HepG2 (cell line): ENCODE measurements at regions not wholly inside any gene's neighbourhood (a gene's known extent, or its start where the extent isn't known, plus 50 kb on each side); places are given as distances from the start of the nearest gene placed in this dataset.

Experiments used
- ATAC-seq: fragments of 200-7000 bp; cut with Tn5 transposase; 3 replicates; pipeline ENCODE4 v1.9.1; 2020; ENCODE audit warnings: mild to moderate bottlenecking, moderate library complexity
- BruUV-seq: library from RNA; stranded (reverse); fragments of 400-500 nt; replicated peaks from 2 replicates; lab custom pipeline; 2021; lab: Mats Ljungman, UMichigan
- CTCF ChIA-PET: fragments of 300-600 bp; formaldehyde crosslinking; extraction: SDS; loops from one replicate; lab custom pipeline; 2021; ENCODE audit warnings: low total read pairs, inconsistent platforms, low intra/inter-chr PET ratio; lab: Yijun Ruan, JAX
- POLR2A ChIA-PET: fragments of 350-600 bp; sonication (Branson Sonifier 250); formaldehyde crosslinking; loops from one replicate; lab custom pipeline; 2020; ENCODE audit warnings: antibody characterized with exemption, inconsistent platforms; lab: Yijun Ruan, JAX
- DNase-seq: peaks from one replicate; pipeline ENCODE4 v3.0.0-alpha.2; 2015; ENCODE audit warnings: low spot score
- FAIRE-seq: peaks from 3 replicates; lab custom pipeline; 2011; peaks lifted over from hg19 to GRCh38; lab: Jason Lieb, UNC
- H2AFZ ChIP-seq: one replicate; pipeline ENCODE4 v1.6.1; 2011; ENCODE audit warnings: low read length, inconsistent platforms
- H3K27ac ChIP-seq: fragments of 300-600 bp; 3 replicates; pipeline ENCODE4 v1.8.0; 2011; ENCODE audit warnings: mixed run types, mild to moderate bottlenecking, mixed read lengths, low read length, inconsistent platforms; ENCODE audit not compliant: insufficient read depth; ENCODE audit errors: extremely low read length
- H3K27me3 ChIP-seq, 2 experiments: fragments of 200-600 bp in 1 of 2; 2 replicates in 1 of 2; 3 replicates in 1 of 2; pipeline versions ENCODE4 v1.6.0 to v1.8.0; 2011; ENCODE audit warnings: low read length in 2 of 2, mild to moderate bottlenecking in 2 of 2, moderate library complexity in 2 of 2, inconsistent platforms in 1 of 2; ENCODE audit not compliant: insufficient read depth in 2 of 2, control insufficient read depth in 1 of 2
- H3K36me3 ChIP-seq, 2 experiments: fragments of 200-600 bp in 1 of 2; replicated peaks in 1 of 2; 2 replicates in 1 of 2; 3 replicates in 1 of 2; pipeline versions ENCODE4 v1.5.1 to v1.8.0; 2011; ENCODE audit warnings: low read length in 2 of 2, inconsistent platforms in 1 of 2; ENCODE audit not compliant: insufficient read depth in 2 of 2, control insufficient read depth in 1 of 2
- H3K4me1 ChIP-seq: 2 replicates; pipeline ENCODE4 v1.5.1; 2012; ENCODE audit warnings: low read length, inconsistent platforms; ENCODE audit not compliant: insufficient read depth
- H3K4me2 ChIP-seq: 2 replicates; pipeline ENCODE4 v1.6.0; 2011; ENCODE audit warnings: low read depth, low read length, inconsistent platforms
- H3K4me3 ChIP-seq, 3 experiments: fragments of 200-600 bp in 1 of 3; sonication (generic), shearing (Covaris generic) in 1 of 3; replicated peaks in 1 of 3; 2 replicates each; pipeline ENCODE4 v1.5.1; 2011 to 2016; ENCODE audit warnings: low read length in 3 of 3, inconsistent platforms in 2 of 3, low read depth in 2 of 3, mild to moderate bottlenecking in 2 of 3, control low read depth in 1 of 3, mixed read lengths in 1 of 3; ENCODE audit not compliant: insufficient read depth in 1 of 3
- H3K79me2 ChIP-seq: one replicate; pipeline ENCODE4 v1.6.1; 2011; ENCODE audit warnings: low read length, inconsistent platforms; ENCODE audit not compliant: insufficient read depth
- H3K9ac ChIP-seq: 2 replicates; pipeline ENCODE4 v1.6.0; 2011; ENCODE audit warnings: mild to moderate bottlenecking, low read depth, low read length, inconsistent platforms; ENCODE audit not compliant: insufficient read depth
- H3K9me3 ChIP-seq: 2 replicates; pipeline ENCODE4 v1.5.1; 2012; ENCODE audit warnings: mild to moderate bottlenecking, low read length
- H4K20me1 ChIP-seq: 2 replicates; pipeline ENCODE4 v1.6.0; 2011; ENCODE audit warnings: inconsistent platforms, mild to moderate bottlenecking, low read length, moderate library complexity; ENCODE audit not compliant: insufficient read depth
- KIAA2018 ChIP-seq: sonication (generic); formaldehyde crosslinking; IDR thresholded peaks from 2 replicates; pipeline ENCODE4 v1.5.0; 2020; ENCODE audit warnings: mild to moderate bottlenecking, missing genetic modification reagents, borderline replicate concordance
- SRF ChIP-seq: IDR thresholded peaks from 2 replicates; pipeline ENCODE4 v1.6.1; 2011; ENCODE audit warnings: mild to moderate bottlenecking, low read depth, low read length, moderate library complexity
- ZNF441 ChIP-seq: sonication (generic); formaldehyde crosslinking; IDR thresholded peaks from 2 replicates; pipeline ENCODE4 v1.7.0; 2021; ENCODE audit warnings: missing genetic modification reagents, borderline replicate concordance
- WGBS: methylation state at CpG from one replicate; pipeline ENCODE4 v1.1.6; 2017; ENCODE audit warnings: low lambda C conversion rate; 5-methylcytosine and 5-hydroxymethylcytosine counted together
- in situ Hi-C: cut with HindIII; loops from 2 replicates; pipeline ENCODE4 v1.10.0; 2017; ENCODE audit warnings: low pct_unique_long_range_greater_than_20kb; ENCODE audit not compliant: extremely low pct_ligation_motif_present
- intact Hi-C: fragments of 100-400 bp; cut with micrococcal nuclease; formaldehyde crosslinking; loops from one replicate; pipeline ENCODE4 v1.10.0; 2022; ENCODE audit not compliant: unreplicated experiment
- TF ChIP-seq, protein P1 (sequence below): sonication (generic); formaldehyde crosslinking; IDR thresholded peaks from 2 replicates; pipeline ENCODE4 v1.5.0; 2020; ENCODE audit warnings: missing genetic modification reagents

GRCh38 chr2:37573451-37574388 lies 97.7 kb downstream of the CDC42EP3 start:
- Histone ChIP-seq H3K9ac (no peak overlapping the region), H3K27ac (no peak overlapping the region), H3K79me2 (no peaks in the 10 kb centered on the region), H3K36me3 (no peaks in the 10 kb centered on the region), H4K20me1 (no peaks in the 10 kb centered on the region), H3K4me3 (no peak overlapping the region), H3K9me3 (no peaks in the 10 kb centered on the region), H3K27me3 (no peaks in the 10 kb centered on the region), H2AFZ (no peak overlapping the region), H3K4me2 (no peak overlapping the region), H3K4me1 (no peaks in the 10 kb centered on the region)
- intact Hi-C loops: no loop called here
- FAIRE-seq (no peak), ATAC-seq (no peak), DNase-seq (no peak)
- 0 out of 2 replicates have a peak, but pooled peaks have one; percentile 56 for TF ChIP-seq SRF
- TF ChIP-seq, protein P1, sequence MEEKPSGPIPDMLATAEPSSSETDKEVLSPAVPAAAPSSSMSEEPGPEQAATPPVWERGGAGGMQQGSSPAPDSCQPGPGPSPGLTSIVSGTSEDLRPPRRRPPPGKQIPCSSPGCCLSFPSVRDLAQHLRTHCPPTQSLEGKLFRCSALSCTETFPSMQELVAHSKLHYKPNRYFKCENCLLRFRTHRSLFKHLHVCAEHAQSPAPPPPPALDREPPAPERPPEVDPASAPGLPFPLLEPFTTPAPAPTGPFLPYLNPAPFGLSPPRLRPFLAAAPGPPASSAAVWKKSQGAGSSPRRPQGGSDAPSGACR (CRISPR knock-in tag): no peak
- 3% methylated on average over 3 of the region's 3 CpGs for WGBS
- in situ Hi-C loops: no loop called here
- ChIA-PET POLR2A (no interaction called here), CTCF (no interaction called here)
- no TSS peak for BruUV-seq

DNA sequence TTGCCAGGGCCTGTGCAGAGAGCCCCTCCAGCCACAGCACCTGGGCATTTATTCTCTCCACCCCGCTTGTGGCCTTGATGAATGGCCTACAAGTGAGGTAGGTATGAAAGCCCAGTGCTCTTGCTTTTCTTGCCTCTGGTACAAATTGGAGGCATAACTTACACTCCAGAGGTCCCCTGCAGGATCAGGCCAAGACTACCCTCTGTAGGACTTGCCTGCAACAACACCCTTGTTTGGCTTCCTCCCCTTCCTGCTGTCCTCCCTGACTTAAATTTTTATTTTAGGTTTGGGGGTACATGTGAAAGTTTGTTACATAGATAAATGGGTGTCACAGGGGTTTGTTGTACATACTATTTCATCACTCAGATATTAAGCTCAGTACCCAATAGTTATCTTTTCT lies 95.7 kb downstream of the CDC42EP3 start:
- no TSS peak for BruUV-seq
- Histone ChIP-seq H3K36me3 (no peaks in the 10 kb centered on the region), H3K9me3 (no peaks in the 10 kb centered on the region), H3K4me3 (no peak overlapping the region), H3K79me2 (no peaks in the 10 kb centered on the region), H3K4me1 (no peaks in the 10 kb centered on the region), H3K4me2 (no peak overlapping the region), H3K9ac (no peak overlapping the region), H3K27ac (no peak overlapping the region), H3K27me3 (no peaks in the 10 kb centered on the region), H4K20me1 (no peaks in the 10 kb centered on the region), H2AFZ (no peak overlapping the region)
- in situ Hi-C loops: no loop called here
- intact Hi-C loops: no loop called here
- 15% methylated on average over 1 of the region's 1 CpG for WGBS
- DNase-seq (no peak), FAIRE-seq (no peak), ATAC-seq (peak; percentile 57)
- ChIA-PET POLR2A (no interaction called here), CTCF (no interaction called here)
- TF ChIP-seq KIAA2018 (no peak), ZNF441 (CRISPR knock-in tag) (no peak)
